Neuron (in vitro differentiated cells): ENCODE measurements at regions not wholly inside any gene's neighbourhood (a gene's known extent, or its start where the extent isn't known, plus 50 kb on each side); places are given as distances from the start of the nearest gene placed in this dataset.
"Not testable (repeated sequence)": the region's sequence is repeated elsewhere in the genome, so short reads cannot be mapped to it uniquely, and the experiment has no call there.

Experiments
- H2AFZ ChIP-seq: one replicate; pipeline ENCODE4 v1.6.1; 2013; ENCODE audit warnings: low read depth, mild to moderate bottlenecking, inconsistent platforms, low read length, moderate library complexity
- H3K27me3 ChIP-seq: one replicate; pipeline ENCODE4 v1.6.1; 2013; ENCODE audit warnings: low read length; ENCODE audit not compliant: insufficient read depth
- H3K36me3 ChIP-seq: one replicate; pipeline ENCODE4 v1.6.1; 2013; ENCODE audit warnings: low read length; ENCODE audit not compliant: insufficient read depth
- H3K4me1 ChIP-seq: one replicate; pipeline ENCODE4 v1.6.1; 2013; ENCODE audit warnings: low read length; ENCODE audit not compliant: insufficient read depth
- H3K4me3 ChIP-seq: 2 replicates; pipeline ENCODE4 v1.5.1; 2013; ENCODE audit warnings: mild to moderate bottlenecking, low read length, moderate library complexity
- H3K9me3 ChIP-seq: one replicate; pipeline ENCODE4 v1.6.1; 2013; ENCODE audit warnings: low read length

GRCh38 chr5:1735320-1735970, 64.2 kb downstream of the MRPL36 start:
- no peaks in the 10 kb centered on the region for H3K27me3 ChIP-seq
- H2AFZ ChIP-seq = no peak overlapping the region
- no peaks in the 10 kb centered on the region for H3K4me1 ChIP-seq
- no peaks in the 10 kb centered on the region for H3K36me3 ChIP-seq
- no peaks in the 10 kb centered on the region for H3K9me3 ChIP-seq
- H3K4me3 ChIP-seq = no peak overlapping the region

DNA sequence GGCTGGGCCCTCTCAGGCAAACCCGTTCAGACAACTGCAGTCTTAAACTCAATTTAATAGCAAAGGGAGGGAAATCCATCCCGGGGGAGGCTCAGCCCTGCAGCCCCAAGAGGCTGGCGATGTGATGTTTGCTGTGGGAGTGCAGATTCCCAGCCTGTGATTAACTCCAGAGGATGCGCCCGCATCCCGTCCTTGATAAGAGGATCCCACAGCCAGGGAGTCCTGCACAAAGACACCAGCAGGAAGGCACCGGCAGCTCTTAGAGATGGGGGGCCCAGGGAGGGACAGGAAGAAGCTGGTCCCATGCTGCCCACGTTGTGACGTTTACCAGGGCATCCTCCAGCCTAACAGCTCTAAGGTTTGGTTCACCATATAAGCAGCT, 64.7 kb downstream of the MRPL36 start:
- H3K27me3 ChIP-seq = no peaks in the 10 kb centered on the region
- H2AFZ ChIP-seq = no peak overlapping the region
- no peaks in the 10 kb centered on the region for H3K4me1 ChIP-seq
- H3K36me3 ChIP-seq = no peaks in the 10 kb centered on the region
- H3K9me3 ChIP-seq = no peaks in the 10 kb centered on the region
- H3K4me3 ChIP-seq = no peak overlapping the region

- H3K4me3 ChIP-seq = no peak overlapping the region
- H3K4me1 ChIP-seq = no peaks in the 10 kb centered on the region
- no peaks in the 10 kb centered on the region for H3K27me3 ChIP-seq
- H2AFZ ChIP-seq = no peak overlapping the region
- H3K36me3 ChIP-seq = no peaks in the 10 kb centered on the region
- no peaks in the 10 kb centered on the region for H3K9me3 ChIP-seq
Measured at GRCh38 chr5:1734271-1734907, 65.2 kb downstream of the MRPL36 start.

DNA sequence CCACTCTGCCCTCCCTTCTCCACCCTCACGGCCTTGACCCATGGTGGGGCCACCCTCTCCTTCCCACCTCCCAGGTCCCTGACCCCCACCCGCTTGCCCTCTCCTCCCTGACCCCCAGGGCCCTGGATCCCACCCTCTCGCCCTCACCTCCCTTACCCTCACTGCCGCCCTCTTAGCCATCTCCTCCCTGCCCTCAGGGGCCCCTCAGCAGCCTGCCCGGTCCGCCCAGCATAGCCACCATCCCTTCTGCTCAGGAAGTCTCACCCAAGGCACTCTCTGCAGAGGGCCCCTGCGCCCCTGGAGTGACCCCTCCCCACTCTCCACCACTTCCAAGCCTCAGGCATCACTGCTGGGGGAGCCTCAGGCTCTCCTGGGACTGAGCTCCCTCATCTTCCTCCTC, 66.3 kb downstream of the MRPL36 start:
- Histone ChIP-seq H3K4me1 (no peaks in the 10 kb centered on the region), H3K9me3 (no peaks in the 10 kb centered on the region), H3K4me3 (no peak overlapping the region), H3K27me3 (no peaks in the 10 kb centered on the region), H3K36me3 (no peaks in the 10 kb centered on the region), H2AFZ (no peak overlapping the region)

DNA sequence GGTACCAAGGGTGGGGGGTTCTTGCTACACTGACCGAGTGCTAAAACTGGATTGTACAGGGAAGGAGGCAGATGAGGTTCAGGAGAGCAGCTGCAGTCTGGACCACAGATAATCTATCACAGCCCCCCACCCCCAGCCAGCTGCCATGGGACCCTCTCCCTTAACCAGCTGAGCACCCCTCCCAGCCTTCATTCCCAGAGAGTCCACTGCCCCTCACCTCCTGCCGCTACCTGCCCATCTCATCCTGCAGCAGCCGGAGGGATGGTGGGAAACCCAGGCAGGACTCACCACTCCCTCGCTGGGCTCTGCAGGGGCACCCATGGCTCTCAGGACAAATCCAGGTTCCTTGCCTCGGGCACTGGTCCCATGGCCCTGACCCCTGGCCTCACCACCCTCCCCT, 66.7 kb downstream of the MRPL36 start:
- Histone ChIP-seq H3K36me3 (no peaks in the 10 kb centered on the region), H3K9me3 (no peaks in the 10 kb centered on the region), H2AFZ (no peak overlapping the region), H3K27me3 (no peaks in the 10 kb centered on the region), H3K4me1 (no peaks in the 10 kb centered on the region), H3K4me3 (no peak overlapping the region)

DNA sequence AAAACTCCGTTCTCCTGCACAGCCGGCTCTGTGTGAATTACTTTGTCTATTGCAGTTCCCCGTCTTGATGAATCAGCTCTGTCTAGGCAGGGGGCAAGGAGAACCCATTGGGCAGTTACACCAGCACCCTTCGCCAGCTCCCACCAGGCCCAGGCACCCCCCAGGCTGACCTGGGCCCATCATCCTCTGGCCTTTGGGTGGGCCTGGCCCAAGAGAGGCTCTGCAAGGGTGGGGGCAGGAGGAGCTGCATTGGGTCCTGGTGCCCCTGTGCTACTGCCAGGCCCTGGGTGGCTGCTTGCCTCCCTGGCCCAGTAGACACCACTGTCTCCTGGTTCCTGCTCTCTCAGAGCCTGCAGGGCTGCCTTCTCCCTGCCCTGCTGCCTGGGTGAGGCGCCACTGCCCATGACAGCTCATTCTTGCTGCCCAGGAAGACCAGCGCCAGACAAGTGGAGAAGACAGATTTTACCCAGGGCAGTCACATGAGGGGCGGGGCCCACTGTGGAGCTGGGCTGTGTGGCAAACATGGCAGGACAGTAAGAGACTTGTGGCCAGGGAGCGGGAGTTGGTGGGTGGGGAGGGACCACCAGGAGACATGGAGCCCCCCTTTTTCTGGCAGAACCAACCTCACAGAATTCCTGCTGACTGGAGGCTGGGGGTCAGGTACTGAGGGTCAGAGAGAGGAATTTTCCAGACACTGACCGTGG, 67.2 kb downstream of the MRPL36 start:
- no peaks in the 10 kb centered on the region for H3K4me1 ChIP-seq
- no peaks in the 10 kb centered on the region for H3K36me3 ChIP-seq
- H2AFZ ChIP-seq = no peak overlapping the region
- H3K9me3 ChIP-seq = no peaks in the 10 kb centered on the region
- H3K4me3 ChIP-seq = no peak overlapping the region
- H3K27me3 ChIP-seq = no peaks in the 10 kb centered on the region

DNA sequence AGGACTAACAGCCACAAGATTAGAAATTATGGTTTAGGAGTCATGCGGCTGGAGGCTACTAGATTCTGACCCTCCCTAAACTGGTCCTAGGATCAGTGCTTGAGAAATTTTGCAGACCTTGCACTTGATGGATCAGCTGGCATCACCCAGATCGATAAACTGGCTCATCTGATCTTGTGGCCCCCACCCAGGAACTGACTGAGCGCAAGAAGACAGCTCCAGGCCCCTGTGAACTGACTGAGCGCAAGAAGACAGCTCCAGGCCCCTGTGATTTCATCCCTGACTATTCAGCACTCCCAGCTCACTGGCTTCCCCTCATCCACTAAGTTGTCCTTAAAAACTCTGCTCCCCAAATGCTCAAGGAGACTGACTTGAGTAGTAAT, 67.8 kb downstream of the MRPL36 start:
- not testable (repeated sequence) for H3K4me1 ChIP-seq, H3K4me3 ChIP-seq, H3K36me3 ChIP-seq, H2AFZ ChIP-seq, H3K9me3 ChIP-seq, H3K27me3 ChIP-seq

GRCh38 chr5:1731091-1731639, 68.5 kb downstream of the MRPL36 start:
- Histone ChIP-seq H2AFZ (no peak overlapping the region), H3K4me3 (no peak overlapping the region), H3K27me3 (no peaks in the 10 kb centered on the region), H3K4me1 (no peaks in the 10 kb centered on the region), H3K36me3 (no peaks in the 10 kb centered on the region), H3K9me3 (peaks cover under 1% of the 10 kb centered on the region)

DNA sequence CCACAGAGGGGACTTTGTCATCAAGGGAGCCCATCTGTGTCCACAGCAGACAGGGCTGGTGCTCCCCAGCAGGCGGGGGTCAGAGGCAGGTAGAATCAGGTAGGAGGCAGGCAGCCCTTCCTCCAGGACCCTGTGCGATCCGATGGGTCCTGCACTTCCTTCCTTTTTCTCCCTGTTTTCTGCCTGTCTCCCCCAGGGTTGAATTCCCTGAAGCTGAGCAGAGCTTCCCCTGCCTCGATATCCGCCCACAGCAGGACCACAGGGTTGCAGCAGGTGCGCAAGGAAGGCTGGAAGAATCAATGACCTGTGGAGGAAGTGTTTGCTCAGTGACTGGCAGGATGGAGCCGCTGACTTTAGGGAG, 69.2 kb downstream of the MRPL36 start:
- H3K9me3 ChIP-seq = peaks cover 4% of the 10 kb centered on the region
- no peaks in the 10 kb centered on the region for H3K36me3 ChIP-seq
- no peak overlapping the region for H2AFZ ChIP-seq
- no peaks in the 10 kb centered on the region for H3K4me1 ChIP-seq
- no peaks in the 10 kb centered on the region for H3K27me3 ChIP-seq
- H3K4me3 ChIP-seq = no peak overlapping the region

- no peak overlapping the region for H3K4me3 ChIP-seq
- H3K36me3 ChIP-seq = no peaks in the 10 kb centered on the region
- H3K27me3 ChIP-seq = no peaks in the 10 kb centered on the region
- peaks cover 4% of the 10 kb centered on the region for H3K9me3 ChIP-seq
- H3K4me1 ChIP-seq = no peaks in the 10 kb centered on the region
- H2AFZ ChIP-seq = no peak overlapping the region
Measured at GRCh38 chr5:1729641-1730486, 69.8 kb downstream of the MRPL36 start.

GRCh38 chr5:1728846-1729245, 70.8 kb downstream of the MRPL36 start:
- H3K4me1 ChIP-seq = no peaks in the 10 kb centered on the region
- H3K36me3 ChIP-seq = no peaks in the 10 kb centered on the region
- peaks cover 4% of the 10 kb centered on the region for H3K9me3 ChIP-seq
- H2AFZ ChIP-seq = no peak overlapping the region
- H3K4me3 ChIP-seq = no peak overlapping the region
- no peaks in the 10 kb centered on the region for H3K27me3 ChIP-seq

DNA sequence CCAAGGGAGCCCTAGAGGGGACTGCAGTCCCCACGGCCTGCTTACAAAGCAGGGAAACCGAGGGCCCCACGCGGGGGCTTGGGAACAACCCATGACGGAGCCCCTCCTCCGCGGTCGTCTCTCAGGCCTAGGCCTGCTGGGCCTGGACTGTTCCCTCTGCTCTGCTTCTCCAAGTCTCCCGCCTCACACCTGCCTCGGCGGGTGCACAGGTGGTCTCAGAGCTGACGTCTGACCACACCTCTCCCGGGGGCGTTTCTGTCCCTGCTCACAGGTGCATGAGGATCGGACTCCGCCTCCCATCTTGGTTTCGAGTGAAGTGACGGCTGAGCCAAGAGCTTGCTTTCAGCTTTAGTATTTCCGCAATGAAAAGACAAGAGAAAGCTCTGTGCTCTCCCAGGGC, 72.1 kb downstream of the MRPL36 start:
- no peaks in the 10 kb centered on the region for H3K27me3 ChIP-seq

GRCh38 chr5:1726956-1727355, 72.7 kb downstream of the MRPL36 start:
- no peaks in the 10 kb centered on the region for H3K4me1 ChIP-seq
- H3K9me3 ChIP-seq = peaks cover 4% of the 10 kb centered on the region
- H3K4me3 ChIP-seq = no peak overlapping the region
- no peak overlapping the region for H2AFZ ChIP-seq
- H3K36me3 ChIP-seq = no peaks in the 10 kb centered on the region
- no peaks in the 10 kb centered on the region for H3K27me3 ChIP-seq

More for the DNA sequence above, 72.1 kb downstream of the MRPL36 start:
- Histone ChIP-seq H3K36me3 (no peaks in the 10 kb centered on the region), H3K9me3 (peaks cover 4% of the 10 kb centered on the region), H2AFZ (no peak overlapping the region), H3K4me3 (no peak overlapping the region), H3K4me1 (no peaks in the 10 kb centered on the region)
